Stimulated activated CD4-positive, alpha-beta T cell treated with anti-CD3 and anti-CD28 coated beads, Interleukin-2, amount 100 ng/mL, for 4 hours (primary cell): ENCODE measurements at regions not wholly inside any gene's neighbourhood (a gene's known extent, or its start where the extent isn't known, plus 50 kb on each side); places are given as distances from the start of the nearest gene placed in this dataset.

Source experiments
- DNase-seq: peaks from one replicate; pipeline ENCODE4 v3.0.0-alpha.2; 2020; ENCODE audit warnings: low read depth

DNA sequence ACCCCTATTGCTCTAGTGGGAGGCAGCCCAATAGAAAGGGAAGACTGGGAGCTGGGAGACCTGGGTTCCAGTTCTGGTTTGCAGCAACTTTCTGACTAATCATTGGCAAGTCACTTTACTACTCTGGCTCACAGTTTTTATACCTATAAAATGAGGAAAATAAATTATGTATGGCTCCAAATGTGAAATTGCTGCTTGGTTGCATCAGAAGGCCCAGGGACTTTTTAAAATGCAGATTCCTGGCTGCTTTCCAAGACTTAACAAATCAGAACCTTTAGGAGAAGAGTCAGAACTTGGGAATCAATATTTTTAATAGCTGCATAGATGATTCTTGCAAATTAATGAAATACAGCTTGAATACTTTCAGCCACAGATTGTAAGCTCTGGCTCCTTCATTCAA lies 943.9 kb downstream of the EPHA4 start:
- no peak for DNase-seq

- no peak for DNase-seq
Measured at GRCh38 chr2:220641137-220641536, 931.0 kb downstream of the EPHA4 start.

- no peak for DNase-seq
Measured at GRCh38 chr2:220646424-220646823, 925.7 kb downstream of the EPHA4 start.

- DNase-seq: no peak
Measured at GRCh38 chr2:220648628-220649027, 923.5 kb downstream of the EPHA4 start.

GRCh38 chr2:220653776-220654175 lies 918.3 kb downstream of the EPHA4 start:
- no peak for DNase-seq

- DNase-seq: no peak
Measured at GRCh38 chr2:220654322-220654721, 917.8 kb downstream of the EPHA4 start.

- DNase-seq: no peak
Measured at GRCh38 chr2:220660277-220661145, 911.6 kb downstream of the EPHA4 start.

- no peak for DNase-seq
Measured at GRCh38 chr2:220662431-220662830, 909.7 kb downstream of the EPHA4 start.

GRCh38 chr2:220663065-220663464 lies 909.0 kb downstream of the EPHA4 start:
- DNase-seq: no peak

DNA sequence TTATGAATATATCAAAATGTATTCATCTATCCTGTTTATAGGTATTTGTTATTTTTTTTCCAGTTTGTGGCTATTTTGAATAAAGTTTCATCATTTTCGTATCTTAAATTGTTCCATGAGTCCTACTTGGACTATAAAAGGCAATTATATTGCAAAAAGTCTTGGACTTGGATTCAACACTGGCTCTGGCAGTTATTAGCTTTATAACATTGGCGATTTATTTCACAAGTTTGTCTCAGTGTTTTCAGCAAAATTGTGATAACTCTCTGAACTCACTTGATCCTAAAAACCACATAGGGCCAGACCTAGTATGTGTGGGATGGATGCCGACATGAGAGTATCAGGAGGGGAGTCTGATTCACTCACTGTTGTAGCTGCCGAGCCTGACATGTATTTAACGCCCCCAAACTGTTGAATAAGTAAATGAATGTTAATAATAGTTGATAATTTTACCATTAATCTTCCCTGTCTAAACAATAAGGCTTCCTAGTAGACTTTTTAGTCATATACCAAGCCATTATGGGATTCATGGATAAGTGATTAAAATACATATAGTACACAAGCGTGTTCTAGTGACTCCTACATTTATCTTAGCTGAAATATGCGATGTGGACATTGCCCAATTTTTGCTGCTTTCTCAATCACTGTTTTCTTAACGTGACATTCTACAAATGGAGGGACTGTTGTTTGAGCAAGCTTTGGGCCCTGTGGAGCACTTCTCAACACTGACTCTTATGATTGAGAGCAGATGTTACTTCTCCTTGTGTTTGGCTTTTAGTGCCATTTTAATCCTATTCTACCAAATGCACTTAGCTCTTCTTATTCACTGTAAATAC lies 907.6 kb downstream of the EPHA4 start:
- DNase-seq: no peak

- no peak for DNase-seq
Measured at GRCh38 chr2:220665108-220665471, 907.0 kb downstream of the EPHA4 start.

- no peak for DNase-seq
Measured at GRCh38 chr2:220669324-220669723, 902.8 kb downstream of the EPHA4 start.

- DNase-seq: no peak
Measured at GRCh38 chr2:220670511-220670910, 901.6 kb downstream of the EPHA4 start.

- no peak for DNase-seq
Measured at GRCh38 chr2:220673151-220673874, 898.8 kb downstream of the EPHA4 start.

- no peak for DNase-seq
Measured at GRCh38 chr2:220674033-220674432, 898.1 kb downstream of the EPHA4 start.

- no peak for DNase-seq
Measured at GRCh38 chr2:220676695-220677094, 895.4 kb downstream of the EPHA4 start.

DNA sequence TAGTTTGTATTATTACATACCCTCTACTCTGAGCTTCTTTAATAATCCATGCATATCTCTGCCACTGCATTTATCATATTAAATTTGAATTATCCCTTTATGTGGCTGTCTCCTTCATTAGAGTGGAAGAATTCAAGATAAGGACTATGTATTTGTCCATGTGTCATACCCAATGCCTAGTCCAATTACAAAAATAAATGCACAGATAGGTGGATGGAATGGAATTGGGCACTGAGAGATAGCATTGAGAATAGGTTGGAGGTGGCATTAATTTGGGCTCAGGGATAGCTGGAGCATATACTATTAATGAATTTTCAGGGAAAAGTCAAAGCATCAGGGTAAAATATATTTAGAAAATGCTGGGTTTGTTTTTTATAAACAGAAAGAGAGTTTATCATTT lies 893.2 kb downstream of the EPHA4 start:
- DNase-seq: no peak

GRCh38 chr2:220682616-220683015 lies 889.5 kb downstream of the EPHA4 start:
- DNase-seq: no peak

GRCh38 chr2:220684099-220684498 lies 888.0 kb downstream of the EPHA4 start:
- DNase-seq: no peak

DNA sequence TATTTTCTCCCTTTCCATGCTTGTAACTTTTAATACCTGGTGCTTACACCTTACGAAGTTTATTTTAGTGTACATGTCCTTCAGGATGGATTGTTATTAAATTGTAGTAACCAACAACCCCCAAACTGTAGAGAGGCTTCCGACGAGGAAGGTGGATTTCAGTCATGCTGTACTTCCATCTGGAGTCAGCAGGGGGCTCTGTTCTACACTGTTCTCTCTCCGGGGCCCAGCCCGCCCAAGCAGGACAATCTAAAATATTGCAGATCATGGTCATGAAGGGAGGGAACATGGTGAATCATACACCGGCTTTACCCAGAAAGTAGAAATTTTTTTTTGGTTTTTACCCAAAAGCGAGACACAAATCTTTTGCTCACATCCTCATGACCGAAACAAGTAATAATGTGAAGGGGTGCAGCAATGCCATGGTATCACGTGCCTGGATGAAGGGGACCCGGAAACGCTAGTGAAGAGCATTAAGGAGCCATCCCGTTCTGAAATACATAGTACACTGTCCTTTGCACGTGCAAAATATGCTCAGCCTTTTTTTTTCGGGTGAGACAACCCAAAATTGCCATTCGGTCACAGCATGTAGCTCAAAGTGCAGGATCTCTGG lies 884.8 kb downstream of the EPHA4 start:
- DNase-seq: peak; percentile 36

GRCh38 chr2:220695397-220696279 lies 876.5 kb downstream of the EPHA4 start:
- DNase-seq: no peak
